Endothelial cell of umbilical vein (primary cell): ENCODE measurements at regions not wholly inside any gene's neighbourhood (a gene's known extent, or its start where the extent isn't known, plus 50 kb on each side); places are given as distances from the start of the nearest gene placed in this dataset.

ENCODE experiments used
- CTCF ChIP-seq, 2 donors: IDR thresholded peaks; 1 replicate in 1 of 2; 2 replicates in 1 of 2; pipeline ENCODE4 v1.5.1; 2011; ENCODE audit warnings: low read length in 2 of 2, mild to moderate bottlenecking in 2 of 2, moderate library complexity in 2 of 2, control low read depth in 1 of 2, inconsistent platforms in 1 of 2, low read depth in 1 of 2; ENCODE audit not compliant: insufficient read depth in 1 of 2; ENCODE audit errors: extremely low read depth in 1 of 2
- EZH2 ChIP-seq: IDR thresholded peaks from 2 replicates; pipeline ENCODE4 v1.6.1; 2012; ENCODE audit warnings: borderline replicate concordance, low read depth, mild to moderate bottlenecking, moderate library complexity, low read length, inconsistent platforms; ENCODE audit not compliant: severe bottlenecking
- JUN ChIP-seq: IDR thresholded peaks from 2 replicates; pipeline ENCODE4 v1.6.1; 2011; ENCODE audit warnings: borderline replicate concordance, low read depth; ENCODE audit not compliant: insufficient read length, insufficient read depth
- MAX ChIP-seq: IDR thresholded peaks from 2 replicates; pipeline ENCODE4 v1.6.1; 2011; ENCODE audit not compliant: insufficient read depth, insufficient read length
- POLR2A ChIP-seq: IDR thresholded peaks from 2 replicates; pipeline ENCODE4 v1.6.1; 2012; ENCODE audit warnings: low read depth, mild to moderate bottlenecking, control low read depth, low read length
- POLR2AphosphoS5 ChIP-seq: IDR thresholded peaks from 2 replicates; pipeline ENCODE4 v1.6.1; 2012; ENCODE audit warnings: low read depth, mild to moderate bottlenecking, control low read depth, low read length, moderate library complexity; ENCODE audit not compliant: insufficient read depth

- TF ChIP-seq MAX (no peak), POLR2AphosphoS5 (no peak), JUN (no peak), CTCF (IDR thresholded peaks at IDR 0.05; ENCODE audit: extremely low read depth in 1 of 2, insufficient read depth in 1 of 2, low read depth in 1 of 2, low read length in 2 of 2) (no peak), POLR2A (no peak), EZH2 (no peak)
These were observed 89.3 kb downstream of the PLK2 start for GRCh38 chr5:58370606-58371005.
